Vagina (tissue), 2 donors: ENCODE measurements at regions not wholly inside any gene's neighbourhood (a gene's known extent, or its start where the extent isn't known, plus 50 kb on each side); places are given as distances from the start of the nearest gene placed in this dataset.

ENCODE experiments used
- POLR2A ChIP-seq, 2 donors: fragments of 450-650 bp; IDR thresholded peaks; one replicate each; pipeline ENCODE4 v1.6.1; 2017; ENCODE audit warnings: antibody characterized with exemption in 2 of 2, mild to moderate bottlenecking in 2 of 2, moderate library complexity in 2 of 2
- TF ChIP-seq, protein P1 (sequence below), 3 experiments: fragments of 450-650 bp in 2 of 3; fragments of 200-600 bp in 1 of 3; sonication (generic) in 1 of 3; IDR thresholded peaks; one replicate each; pipeline ENCODE4 v1.5.1; 2017 to 2019; ENCODE audit warnings: antibody characterized with exemption in 3 of 3, mild to moderate bottlenecking in 2 of 3, moderate library complexity in 2 of 3

DNA sequence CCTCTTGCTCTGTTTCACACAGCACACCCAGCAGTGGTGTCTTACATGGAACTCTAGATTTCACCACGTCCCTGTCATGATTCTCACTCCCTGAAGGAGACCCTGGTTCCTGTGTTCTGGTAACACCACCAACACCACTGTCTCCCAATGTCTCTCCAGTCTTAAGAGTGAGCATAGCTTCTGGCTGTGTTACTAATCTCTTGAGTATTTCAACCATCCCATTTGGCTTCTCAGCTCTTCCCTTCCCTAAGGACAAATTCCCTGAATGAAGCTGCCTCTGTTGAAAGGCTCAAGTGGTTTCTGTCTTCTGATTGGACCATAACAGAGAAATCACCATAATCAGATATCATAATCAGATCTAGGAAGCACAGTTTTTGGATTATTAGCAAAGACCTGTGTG, 311.8 kb downstream of the DNAH5 start:
- TF ChIP-seq, protein P1, sequence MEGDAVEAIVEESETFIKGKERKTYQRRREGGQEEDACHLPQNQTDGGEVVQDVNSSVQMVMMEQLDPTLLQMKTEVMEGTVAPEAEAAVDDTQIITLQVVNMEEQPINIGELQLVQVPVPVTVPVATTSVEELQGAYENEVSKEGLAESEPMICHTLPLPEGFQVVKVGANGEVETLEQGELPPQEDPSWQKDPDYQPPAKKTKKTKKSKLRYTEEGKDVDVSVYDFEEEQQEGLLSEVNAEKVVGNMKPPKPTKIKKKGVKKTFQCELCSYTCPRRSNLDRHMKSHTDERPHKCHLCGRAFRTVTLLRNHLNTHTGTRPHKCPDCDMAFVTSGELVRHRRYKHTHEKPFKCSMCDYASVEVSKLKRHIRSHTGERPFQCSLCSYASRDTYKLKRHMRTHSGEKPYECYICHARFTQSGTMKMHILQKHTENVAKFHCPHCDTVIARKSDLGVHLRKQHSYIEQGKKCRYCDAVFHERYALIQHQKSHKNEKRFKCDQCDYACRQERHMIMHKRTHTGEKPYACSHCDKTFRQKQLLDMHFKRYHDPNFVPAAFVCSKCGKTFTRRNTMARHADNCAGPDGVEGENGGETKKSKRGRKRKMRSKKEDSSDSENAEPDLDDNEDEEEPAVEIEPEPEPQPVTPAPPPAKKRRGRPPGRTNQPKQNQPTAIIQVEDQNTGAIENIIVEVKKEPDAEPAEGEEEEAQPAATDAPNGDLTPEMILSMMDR (IDR thresholded peaks at IDR 0.05) = no peak
- TF ChIP-seq POLR2A (IDR thresholded peaks at IDR 0.05) = no peak
